Stimulated activated CD4-positive, alpha-beta T cell treated with anti-CD3 and anti-CD28 coated beads, Interleukin-4, amount 100 ng/mL, for 48 hours (primary cell): ENCODE measurements at regions not wholly inside any gene's neighbourhood (a gene's known extent, or its start where the extent isn't known, plus 50 kb on each side); places are given as distances from the start of the nearest gene placed in this dataset.
"Not testable (repeated sequence)": the region's sequence is repeated elsewhere in the genome, so short reads cannot be mapped to it uniquely, and the experiment has no call there.

Source experiments
- DNase-seq, 2 donors: peaks; one replicate each; pipeline ENCODE4 v3.0.0-alpha.2; 2020; ENCODE audit warnings: low read depth in 2 of 2

DNA sequence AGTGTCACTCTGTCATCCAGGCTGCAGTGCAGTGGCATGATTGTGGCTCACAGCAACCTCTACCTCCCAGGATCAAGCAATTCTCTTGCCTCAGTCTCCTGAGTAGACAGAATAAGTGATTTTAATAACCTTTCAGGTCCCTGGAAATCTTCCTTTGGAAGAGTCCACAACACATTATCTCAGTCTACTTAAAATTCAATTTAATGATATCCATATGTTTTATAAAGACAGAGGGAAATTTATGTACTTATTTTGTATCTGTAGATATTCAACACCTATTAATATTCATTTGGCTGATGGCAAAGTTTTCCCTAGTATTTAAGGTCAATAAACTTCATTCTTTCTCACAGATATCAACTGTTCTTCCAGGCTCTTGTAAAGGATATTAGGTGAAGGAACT, 881.4 kb upstream of the GJE1 start:
- DNase-seq = no peak

DNA sequence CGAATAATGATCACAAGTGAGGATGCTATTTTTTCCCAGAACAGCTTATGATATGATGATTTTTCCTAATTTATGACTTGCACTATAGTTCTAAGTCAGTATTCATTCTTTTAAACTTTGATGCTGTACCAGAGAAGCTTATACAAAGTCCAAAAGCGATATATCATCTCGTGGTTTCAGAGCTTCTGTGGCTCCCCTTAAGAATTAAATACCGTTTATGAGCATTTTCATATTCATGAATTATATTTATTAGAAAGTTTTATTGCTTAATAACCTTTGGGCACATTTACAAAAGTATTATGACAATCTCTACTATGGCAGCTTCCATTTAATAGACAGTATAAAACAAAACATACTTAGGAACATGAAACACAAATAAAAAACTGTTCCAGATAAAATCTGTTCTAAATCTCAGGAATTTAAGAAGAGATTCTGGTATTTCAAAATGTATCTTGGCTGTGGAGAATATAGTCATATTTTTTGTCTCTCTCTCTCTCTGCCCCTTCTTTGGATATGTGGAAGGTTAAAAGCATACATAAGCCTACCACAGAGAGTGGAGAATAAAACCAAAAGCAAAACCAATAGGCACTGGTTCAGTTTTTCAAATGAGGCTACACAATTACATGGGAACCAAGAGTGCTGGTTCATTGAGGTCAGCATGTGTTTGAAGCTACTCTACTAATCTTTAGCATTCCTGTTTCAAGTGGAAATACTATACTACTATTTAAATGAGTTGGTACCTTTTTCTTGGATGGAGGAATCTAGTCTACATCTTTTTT, 884.5 kb upstream of the GJE1 start:
- no peak for DNase-seq

DNA sequence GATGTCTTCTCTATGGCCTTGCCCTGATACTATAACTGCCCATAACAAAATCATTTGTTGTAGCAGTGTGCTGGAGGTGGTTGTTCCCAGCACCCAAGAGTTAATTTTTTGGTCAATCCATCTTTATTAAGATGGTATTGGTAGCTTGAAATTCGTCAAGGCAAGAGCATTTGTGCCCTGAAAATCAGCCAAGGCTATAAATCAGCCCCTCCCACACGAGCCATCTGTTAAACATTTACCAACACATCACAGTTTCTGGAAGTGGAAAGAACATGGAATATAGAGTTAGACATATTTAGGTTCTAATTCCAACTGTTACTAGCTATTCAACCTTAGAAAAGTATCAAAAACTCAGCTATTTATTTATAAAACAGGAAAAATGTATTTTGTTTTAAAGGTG, 888.4 kb upstream of the GJE1 start:
- no peak for DNase-seq

DNA sequence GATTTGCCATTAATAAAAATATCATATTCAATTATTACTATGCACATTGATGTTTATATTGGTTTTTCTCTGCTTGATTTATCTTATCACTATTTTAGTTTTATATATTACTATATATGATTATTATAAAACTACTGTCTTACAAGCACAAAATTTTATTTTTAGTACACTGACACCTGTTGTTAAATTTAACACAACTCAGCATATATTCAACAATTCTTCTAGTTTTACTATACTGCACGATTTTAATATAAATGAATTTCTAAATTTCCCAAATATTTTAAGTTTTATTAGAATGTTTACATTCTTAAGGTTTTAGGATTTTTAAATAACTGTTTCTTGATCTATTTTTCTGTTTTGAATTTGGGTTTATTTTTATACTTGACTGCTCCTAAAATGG, 889.8 kb upstream of the GJE1 start:
- DNase-seq = no peak

DNA sequence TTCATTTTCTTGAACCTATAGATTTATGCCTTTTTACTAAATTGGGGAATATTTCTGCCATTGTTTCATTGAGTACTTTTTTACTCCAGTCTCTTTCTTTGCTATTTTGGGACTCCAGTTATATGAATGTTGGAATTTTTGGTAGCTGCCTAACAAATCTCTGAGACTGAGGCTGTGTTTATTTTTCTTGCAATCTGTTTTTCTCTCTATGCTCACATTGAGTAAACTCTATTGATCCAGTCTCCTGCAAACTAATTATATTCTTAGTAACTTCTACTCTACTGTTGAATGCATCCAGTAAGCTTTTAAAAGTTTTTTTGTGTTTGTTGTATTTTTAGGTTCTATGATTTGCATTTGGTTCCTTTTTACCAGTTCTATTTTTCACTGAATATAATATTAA, 903.4 kb upstream of the GJE1 start:
- no peak for DNase-seq

DNA sequence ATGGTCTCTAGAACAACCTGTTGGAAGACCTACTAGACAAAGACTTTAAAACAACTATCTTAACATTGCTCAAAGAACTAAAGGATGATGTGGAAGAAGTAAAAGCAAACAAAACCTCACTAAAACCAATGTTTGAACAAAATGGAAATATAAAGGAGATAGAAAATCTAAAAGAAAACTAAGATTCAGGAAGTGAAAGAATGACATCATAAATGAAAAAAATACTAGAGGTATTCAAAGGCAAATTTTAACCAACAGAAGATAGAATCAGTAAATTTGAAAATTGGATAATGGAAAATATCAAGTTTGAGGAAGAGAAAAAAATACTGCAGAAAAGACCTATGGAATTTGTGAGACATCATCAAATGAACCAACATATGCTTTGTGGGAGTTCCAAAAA, 914.1 kb upstream of the GJE1 start:
- DNase-seq = no peak

DNA sequence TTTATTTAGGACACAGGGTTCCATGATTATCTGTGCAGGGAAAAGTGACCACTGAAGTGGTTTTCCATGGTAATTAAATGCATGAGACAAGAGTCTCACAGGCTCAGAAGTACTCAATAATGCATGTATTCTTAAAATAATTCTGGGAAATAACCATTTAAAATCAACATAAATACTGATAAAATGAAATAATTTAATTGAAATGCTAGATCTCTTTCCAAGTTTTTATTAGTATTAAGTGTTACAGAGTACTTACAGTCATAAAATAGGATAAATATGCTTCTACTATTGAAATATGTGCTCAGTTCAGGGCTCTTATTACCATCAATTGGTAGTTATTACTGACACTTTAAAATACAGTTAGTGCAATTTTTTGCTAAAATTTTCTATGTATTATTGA, 916.0 kb upstream of the GJE1 start:
- DNase-seq = no peak

DNA sequence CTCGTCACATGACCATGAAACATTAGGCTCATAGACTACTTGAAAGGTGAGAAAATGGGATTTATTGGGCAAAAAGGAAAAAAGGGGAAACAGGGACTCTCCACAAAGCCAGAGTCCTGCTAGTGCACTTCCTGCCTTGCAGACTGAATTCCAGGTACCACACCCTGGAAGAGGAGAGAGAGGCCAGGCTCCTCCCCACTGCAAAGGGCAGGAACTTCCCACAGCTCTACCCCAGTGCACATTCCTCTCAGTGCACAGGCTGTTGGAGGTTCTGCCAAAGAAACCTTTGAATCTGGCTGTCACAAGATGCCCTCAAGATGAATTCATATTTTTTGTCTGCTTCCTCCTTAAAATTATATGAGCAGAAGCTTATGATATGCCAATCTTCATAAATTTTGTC, 920.4 kb upstream of the GJE1 start:
- no peak for DNase-seq

DNA sequence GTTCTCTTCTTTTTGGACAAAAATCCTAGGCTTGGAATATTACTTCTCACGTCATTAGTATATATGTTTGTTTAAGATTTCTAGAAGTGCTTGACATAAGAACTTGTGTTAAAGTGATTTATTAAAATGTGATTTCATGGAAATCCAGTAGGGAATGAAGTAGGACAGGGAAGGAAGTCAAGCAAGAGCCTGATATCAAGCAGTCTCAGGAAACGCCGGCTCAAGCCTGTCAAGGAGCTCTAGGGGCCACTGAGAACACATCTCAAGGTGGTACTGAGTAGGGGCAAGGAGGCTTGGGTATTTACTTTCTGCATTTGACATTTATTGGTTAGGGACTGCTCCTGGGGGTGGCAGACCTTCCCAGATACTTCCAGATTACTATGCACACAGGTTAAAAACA, 920.9 kb upstream of the GJE1 start:
- no peak for DNase-seq

DNA sequence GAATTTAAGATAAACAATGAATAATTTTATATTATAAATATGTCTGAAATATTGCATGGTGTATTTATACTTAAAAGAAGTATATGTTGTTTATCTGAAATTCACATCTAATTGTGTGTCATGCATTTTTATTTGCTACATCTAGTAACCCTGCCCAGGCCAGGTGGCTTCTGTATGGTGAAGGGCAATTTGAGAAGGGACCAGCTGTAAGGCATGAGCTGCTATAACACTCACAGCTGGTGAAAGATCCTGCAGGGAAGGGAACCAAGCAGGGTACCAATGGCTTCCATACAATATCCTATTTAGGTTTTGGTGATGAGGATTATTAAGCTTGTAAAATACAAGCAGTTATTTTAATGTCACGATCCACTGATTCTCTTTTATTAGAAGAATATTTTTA, 921.8 kb upstream of the GJE1 start:
- no peak for DNase-seq

DNA sequence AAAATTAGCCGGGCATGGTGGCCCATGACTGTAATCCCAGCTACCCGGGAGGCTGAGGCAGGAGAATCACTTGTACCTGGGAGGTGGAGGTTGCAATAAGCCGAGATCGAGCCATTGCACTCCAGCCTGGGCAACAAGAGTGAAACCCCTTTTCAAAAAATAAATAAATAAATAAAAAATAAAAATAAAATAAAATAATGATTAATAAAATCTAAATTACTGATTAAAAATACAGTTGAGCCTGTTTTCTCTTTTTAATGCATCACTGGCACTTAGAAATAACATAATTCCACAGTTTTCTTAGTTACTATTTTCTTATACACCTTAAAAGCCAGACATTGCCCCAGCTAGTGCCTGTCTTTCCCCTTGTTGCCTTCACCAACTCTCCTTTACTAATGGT, 922.8 kb upstream of the GJE1 start:
- DNase-seq = no peak

DNA sequence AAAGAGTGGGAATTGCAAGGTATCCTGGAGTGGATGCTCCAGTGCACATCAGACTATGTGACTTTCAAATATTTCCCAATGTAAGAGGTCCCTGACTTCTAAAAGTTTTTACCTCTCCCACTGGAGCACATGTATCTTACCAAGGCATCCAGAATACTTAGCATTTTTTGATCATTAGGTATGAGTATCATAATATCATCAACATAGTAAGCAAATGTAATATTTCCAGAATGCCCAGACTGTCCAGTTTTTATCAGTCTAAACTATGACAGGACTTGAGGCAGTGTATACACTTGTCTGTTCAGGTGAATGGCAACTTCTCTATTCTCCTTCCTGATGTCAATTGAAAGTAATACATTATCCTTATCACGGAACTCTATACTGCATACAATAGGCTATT, 924.6 kb upstream of the GJE1 start:
- DNase-seq = no peak

DNA sequence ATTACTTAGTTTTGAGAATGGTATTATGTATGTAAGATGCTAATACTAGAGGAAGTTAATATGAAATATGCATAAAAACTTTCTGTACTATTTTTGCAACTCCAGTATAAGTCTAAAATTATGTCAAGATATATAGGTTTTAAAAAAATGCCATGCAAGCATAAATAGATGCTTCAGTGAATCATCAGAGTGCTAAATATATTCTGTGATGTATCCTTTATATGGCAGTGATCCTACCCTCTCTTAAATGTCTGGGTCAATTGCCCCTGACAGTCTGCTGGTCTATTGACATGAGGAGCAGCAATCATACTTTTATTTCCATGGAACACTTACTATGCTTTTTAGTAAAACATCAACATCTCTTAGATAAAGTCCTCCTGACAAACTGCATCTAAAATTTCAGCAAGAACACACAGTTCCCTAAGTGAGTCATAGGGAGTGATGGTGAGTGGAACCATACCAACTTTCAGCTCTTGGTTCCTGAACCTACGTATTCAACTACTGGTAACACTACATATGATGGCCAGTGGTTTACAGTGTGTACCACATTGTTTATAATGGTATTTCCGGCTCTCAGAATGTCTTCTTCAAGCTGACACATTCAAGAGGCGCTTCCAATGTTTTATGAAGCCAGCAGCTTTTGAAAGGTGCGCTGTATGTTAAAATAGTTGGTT, 928.7 kb upstream of the GJE1 start:
- DNase-seq = no peak

DNA sequence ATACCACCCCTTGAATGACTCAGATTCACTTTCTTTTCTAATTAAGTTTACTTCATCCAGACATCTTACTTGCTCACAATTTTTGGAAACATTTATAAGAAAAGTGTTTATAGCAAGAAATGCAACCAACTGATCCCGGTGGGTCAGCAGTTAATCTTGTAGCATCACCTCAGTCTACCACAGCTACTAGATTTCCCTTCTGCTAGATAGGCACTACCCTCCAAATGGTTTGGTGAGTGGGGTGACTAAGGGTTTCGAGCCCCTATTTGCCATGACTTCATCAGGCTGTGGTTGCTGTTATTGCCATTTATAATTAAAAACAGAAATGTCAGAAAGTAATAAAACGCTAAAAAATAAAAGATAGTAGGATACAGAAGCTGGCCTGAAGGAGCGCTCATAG, 930.1 kb upstream of the GJE1 start:
- no peak for DNase-seq

DNA sequence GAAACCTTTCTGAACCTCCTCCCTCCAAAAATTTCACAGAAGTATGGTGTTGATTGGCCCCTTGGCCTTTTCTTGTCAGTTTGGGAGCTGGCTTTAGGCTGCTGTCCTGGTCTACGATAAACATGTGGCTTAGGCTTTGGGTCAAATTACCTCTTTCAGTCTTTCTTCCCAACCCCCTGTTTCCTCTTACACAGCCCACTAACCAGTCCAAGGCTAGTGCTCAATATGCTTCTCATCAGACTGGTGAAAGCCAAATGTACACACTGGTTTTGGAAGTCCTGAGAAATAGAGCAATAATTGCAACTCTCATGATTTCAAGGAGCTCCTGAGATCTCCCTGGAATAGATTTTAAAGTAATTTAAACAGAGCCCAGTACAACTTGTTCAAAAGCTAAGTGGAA, 933.7 kb upstream of the GJE1 start:
- no peak for DNase-seq

DNA sequence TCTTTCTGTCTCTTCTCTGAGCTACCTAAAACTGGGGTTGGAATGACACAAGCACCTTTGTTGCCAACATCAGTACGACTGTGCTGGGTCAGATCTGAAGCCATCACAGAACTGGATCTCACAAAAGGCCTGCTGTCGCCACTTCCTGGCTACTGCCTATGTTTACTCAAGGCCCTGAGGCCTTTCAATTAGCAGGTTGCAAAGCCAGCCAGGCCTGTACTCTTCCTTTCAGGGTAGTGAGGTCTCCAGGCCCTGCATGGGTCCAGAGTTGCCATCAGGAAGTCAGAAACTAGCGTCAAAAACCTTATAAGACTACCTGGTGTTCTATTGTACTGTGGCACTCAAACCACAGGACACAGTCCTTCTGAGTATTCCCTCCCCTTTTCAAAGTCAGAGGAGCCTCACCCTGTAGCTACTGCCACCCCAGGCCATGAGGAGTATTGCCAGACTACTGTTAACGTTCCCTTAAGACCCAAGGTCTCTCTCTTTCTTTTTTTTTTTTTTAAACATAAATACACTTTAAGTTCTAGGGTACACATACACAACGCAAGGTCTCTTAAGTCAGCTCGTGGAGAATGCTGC, 937.4 kb upstream of the GJE1 start:
- DNase-seq = no peak

DNA sequence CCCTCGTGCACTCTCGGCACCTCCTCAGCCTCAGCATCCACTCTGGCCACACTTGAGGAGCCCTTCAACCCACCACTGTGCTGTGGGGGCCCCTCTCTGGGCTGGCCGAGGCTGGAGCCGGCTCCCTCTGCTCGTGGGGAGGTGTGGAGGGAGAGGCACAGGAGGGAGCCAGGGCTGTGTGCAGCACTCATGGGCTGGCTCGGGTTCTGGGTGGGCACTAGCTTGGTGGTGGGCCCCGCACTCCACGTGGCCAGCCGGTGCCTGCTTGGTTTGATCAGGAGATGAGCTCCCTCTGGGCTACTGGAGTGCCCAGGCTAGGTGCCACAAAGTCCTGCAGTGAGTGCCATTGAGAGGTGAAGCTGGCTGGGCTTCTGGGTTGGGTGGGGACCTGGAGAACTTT, 949.4 kb upstream of the GJE1 start:
- no peak for DNase-seq

DNA sequence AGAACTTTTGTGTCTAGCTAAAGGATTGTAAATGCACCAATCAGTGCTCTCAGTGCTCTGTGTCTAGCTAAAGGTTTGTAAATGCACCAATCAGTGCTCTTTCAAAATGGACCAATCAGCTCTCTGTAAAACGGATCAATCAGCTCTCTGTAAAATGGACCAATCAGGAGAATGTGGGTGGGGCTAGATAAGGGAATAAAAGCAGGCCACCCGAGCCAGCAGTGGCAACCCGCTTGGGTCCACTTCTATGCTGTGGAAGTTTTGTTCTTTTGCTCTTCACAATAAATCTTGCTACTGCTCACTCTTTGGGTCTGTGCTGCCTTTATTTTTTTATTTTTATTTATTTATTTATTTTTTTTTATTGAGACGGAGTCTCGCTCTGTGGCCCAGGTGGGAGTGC, 957.3 kb upstream of the GJE1 start:
- DNase-seq = not testable (repeated sequence)

DNA sequence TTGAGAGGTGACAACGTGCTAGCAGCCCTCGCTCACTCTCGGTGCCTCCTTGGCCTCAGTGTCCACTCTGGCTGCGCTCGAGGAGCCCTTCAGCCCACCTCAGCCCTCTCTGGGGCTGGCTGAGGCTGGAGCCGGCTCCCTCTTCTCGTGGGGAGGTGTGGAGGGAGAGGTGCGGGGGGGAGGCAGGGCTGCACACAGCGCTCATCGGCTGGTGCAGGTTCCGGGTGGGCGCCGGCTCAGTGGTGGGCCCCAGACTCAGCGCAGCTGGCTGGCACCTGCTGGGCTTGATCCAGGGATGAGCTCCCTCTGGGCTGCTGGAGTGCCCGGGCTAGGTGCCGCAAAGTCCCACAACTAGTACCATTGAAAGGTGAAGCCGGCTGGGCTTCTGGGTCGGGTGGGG, 957.8 kb upstream of the GJE1 start:
- no peak for DNase-seq

DNA sequence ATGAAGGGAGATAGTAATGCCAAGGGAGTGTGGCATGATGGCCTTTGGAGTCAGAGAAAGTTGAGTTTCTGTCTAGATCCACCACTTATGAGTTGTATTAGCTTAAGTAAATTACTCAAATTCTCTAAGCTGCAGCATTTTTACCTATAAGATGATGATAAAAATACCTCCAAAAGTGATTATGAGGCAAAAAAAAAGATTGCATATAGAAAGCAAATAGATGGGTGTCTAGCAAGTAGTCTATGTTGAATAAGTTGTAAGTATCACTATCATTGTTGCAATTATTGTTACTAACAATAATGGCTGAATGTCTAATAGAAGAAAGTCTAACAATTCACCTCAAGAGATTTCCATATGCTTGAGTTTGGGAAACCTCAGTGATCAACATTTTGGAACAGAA, 959.2 kb upstream of the GJE1 start:
- no peak for DNase-seq

DNA sequence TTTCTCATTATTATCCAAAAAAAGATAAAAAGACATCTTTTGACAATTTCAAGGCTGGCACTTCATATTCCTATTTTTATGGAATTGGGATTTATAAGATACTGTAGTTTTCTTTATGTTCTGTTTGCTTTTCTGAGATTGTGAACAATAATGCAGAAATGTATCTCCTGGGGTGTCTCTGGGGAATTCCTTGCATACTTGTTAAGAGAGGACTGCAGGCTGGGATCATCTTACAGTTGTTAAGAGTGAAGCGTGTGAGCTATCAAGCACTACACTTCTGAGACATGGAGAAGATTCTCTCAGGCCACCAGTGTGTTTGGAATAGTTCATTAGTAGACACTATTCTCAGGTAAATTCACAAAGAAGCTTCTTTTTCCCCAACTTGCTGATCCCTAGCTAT, 963.3 kb upstream of the GJE1 start:
- DNase-seq = no peak

DNA sequence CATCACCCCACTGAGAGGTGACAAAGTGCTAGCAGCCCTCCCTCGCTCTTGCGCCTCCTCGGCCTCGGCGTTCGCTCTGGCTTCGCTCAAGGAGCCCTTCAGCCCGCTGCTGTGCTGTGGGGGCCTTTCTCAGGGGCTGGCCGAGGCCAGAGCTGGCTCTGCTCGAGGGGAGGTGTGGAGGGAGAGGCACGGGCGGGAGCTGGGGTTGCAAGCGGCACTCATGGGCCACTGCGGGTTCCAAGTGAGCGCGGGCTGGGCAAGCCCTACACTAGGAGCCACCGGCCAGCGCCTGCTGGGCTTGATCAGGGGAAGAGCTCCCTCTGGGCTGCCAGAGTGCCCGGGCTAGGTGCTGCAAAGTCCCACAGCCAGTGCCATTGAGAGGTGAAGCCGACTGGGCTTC, 964.8 kb upstream of the GJE1 start:
- no peak for DNase-seq

DNA sequence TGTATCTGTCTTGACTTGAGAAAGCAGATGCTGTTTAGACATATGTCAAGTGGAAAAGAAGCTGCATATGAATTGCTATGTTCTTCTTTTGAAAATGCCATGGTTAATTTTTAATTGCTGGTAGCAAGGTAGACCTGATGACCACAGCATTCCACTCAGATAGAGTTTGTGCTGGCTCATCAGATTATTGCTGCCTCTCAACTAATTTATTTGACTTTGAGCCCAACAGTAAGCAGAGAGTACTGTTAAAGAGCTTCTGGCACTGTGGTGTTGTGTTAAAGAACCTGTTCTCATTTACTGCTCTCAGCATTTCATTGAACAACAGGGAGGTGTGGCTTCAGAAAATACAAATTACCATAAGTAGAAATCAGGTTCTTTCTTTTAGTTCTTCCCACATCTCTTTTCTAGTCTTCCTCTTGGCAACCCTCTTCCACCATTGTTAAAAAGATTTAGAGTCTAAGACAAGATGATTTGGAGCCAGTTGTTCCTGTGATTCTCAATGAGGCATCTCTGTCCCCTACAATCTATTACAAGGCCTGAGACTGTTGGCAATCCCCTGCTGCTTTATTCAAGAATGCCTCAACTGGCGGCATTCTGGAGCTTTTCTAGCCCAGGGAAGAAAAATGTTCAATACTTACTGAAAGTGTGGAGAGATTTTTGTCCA, 967.6 kb upstream of the GJE1 start:
- DNase-seq = no peak
